ENCODE measurements at regions not wholly inside any gene's neighbourhood (a gene's known extent, or its start where the extent isn't known, plus 50 kb on each side); places are given as distances from the start of the nearest gene placed in this dataset.

DNA sequence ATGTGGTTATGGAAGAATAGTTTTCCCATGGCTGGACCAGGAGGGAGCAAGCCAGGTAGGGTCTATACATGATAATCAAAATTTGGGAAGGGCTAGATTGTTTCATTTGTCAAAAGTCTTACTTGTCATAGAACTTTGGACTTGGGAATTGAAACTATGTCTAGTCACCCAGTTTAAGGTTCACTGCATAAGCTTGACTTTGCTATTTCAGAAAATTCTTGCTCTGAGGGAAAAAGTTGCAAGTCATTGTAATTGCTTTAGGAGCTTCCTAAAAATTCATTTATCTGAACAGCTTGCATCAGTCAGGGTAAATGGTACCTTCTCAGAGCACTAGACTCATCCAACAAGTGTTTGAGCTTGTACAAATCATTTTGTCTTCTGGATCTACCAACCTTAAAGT, 1194.7 kb downstream of the GALC start:
- no peak overlapping the region for H3K4me3 ChIP-seq (ENCODE audit: low read depth, low read length)
- TF ChIP-seq, protein P1, sequence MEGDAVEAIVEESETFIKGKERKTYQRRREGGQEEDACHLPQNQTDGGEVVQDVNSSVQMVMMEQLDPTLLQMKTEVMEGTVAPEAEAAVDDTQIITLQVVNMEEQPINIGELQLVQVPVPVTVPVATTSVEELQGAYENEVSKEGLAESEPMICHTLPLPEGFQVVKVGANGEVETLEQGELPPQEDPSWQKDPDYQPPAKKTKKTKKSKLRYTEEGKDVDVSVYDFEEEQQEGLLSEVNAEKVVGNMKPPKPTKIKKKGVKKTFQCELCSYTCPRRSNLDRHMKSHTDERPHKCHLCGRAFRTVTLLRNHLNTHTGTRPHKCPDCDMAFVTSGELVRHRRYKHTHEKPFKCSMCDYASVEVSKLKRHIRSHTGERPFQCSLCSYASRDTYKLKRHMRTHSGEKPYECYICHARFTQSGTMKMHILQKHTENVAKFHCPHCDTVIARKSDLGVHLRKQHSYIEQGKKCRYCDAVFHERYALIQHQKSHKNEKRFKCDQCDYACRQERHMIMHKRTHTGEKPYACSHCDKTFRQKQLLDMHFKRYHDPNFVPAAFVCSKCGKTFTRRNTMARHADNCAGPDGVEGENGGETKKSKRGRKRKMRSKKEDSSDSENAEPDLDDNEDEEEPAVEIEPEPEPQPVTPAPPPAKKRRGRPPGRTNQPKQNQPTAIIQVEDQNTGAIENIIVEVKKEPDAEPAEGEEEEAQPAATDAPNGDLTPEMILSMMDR (IDR thresholded peaks at IDR 0.05; ENCODE audit: insufficient read depth, low read depth, low read length, missing control alignments) = no peak
- no peak for DNase-seq (ENCODE audit: low read depth)

DNA sequence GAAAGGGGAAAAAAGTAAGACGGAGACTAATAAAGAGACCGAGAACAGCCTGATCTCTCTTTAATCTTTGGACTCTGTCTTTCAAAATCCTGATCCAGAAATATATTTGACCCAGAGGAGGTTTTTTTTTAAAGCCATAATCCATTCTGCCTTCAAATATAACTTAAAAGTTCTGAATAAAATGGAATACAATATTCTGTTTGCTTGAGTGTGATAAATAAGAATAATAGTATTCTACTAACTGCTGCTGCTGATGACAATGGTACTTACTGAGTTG, 1196.0 kb downstream of the GALC start:
- TF ChIP-seq, protein P1 (IDR thresholded peaks at IDR 0.05; ENCODE audit: insufficient read depth, low read depth, low read length, missing control alignments) = no peak
- no peak for DNase-seq (ENCODE audit: low read depth)
- no peak overlapping the region for H3K4me3 ChIP-seq (ENCODE audit: low read depth, low read length)

DNA sequence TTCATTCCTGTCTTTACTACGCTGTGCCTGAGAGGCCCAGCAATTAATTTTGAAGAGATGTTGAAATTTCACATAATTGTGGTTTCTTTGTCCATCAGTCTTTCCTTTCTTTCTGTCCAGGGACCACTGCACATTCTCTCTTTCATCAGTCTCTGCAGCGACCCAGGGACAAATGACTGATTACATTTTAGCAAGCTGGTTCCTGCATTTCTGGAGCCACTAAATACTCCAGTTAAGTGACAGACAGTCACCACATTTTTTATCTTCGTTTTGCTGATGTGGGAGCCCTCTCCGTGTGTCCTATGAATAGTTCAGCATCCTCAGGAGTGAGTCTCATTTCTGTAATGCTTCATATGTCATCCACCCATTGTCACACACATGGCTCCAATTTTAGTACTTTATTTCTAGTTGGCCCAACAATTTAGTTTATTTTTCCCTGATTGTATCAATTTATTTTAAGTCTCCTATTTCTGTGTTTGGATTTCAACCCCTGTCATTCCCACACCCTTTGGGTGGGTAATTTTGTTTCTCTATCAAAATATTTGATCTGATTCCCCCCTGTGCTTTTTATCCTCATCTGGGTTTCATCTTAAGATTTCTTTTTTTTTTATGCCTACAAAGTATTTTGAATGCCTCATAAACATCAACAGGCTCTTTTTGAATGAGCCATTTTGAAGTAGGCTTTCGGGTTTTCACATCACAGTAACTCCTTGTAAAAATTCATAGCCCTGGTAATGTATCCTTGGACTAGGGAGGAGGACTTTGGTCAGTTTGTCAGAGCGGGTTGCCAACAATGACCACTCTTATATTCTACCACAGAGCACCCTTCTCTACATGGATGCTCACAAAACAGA, 1196.5 kb downstream of the GALC start:
- no peak for DNase-seq (ENCODE audit: low read depth)
- TF ChIP-seq, protein P1 (IDR thresholded peaks at IDR 0.05; ENCODE audit: insufficient read depth, low read depth, low read length, missing control alignments) = no peak
- no peak overlapping the region for H3K4me3 ChIP-seq (ENCODE audit: low read depth, low read length)

DNA sequence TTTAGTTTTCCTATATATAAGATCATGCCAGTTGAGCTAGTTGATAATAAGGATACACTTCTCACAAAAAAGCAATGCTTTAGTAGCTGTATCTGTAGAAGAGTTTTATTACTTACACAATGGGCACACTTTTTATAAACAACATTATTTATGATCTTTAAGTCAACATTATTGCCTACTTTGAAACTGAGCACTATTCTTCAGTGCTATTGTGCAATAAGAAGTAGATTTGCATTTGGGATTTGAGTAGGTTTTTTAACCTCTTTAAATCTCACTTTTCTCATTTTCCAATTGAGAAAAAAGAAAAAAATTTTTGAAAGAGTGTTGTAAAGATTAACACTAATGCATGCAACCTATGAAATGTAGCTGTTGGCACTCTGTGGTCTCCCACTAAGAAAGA, 1198.3 kb downstream of the GALC start:
- DNase-seq (ENCODE audit: low read depth) = no peak
- TF ChIP-seq, protein P1 (IDR thresholded peaks at IDR 0.05; ENCODE audit: insufficient read depth, low read depth, low read length, missing control alignments) = no peak
- no peak overlapping the region for H3K4me3 ChIP-seq (ENCODE audit: low read depth, low read length)

DNA sequence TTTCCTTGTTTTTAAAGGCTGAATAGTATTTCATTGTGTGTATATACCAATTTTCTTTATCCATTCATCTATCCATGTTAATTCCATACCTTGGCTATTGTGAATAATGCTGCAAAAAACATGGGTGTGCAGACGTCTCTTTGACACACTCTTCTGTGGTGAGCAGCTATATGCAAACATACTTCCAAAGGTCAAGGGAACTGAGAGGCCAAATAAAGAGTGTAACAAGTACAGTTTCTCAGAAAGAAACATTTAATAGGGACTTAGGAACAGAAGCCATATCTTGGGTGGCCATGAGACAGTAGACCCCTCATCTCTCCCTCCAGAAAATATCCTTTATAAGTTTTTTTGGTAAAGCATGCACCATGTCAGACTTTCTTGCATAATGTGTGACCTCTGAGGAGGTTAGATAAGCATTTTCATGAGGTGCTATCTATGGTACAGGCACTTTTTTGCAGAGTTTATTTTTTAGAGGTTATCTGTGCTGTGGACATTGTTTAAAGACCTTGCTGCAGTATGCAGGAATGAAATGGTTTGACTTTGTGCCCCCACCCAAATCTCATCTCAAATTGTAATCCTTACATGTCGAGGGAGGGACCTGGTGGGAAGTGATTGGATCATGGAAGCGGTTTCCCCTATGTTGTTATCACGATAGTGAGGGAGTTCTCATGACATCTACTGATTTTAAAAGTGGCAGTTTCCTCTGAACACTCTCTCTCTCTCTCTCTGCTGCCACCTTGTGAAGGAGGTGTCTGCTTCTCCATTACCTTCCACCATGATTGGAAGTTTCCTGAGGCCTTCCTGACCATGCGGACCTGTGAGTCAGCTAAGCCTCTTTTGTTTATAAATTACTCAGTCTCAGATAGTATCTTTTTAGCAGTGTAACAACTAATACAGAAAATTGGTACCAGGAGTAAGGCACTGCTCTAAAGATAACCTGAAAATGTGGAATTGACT, 1202.3 kb downstream of the GALC start:
- no peak for DNase-seq (ENCODE audit: low read depth)
- TF ChIP-seq, protein P1 (IDR thresholded peaks at IDR 0.05; ENCODE audit: insufficient read depth, low read depth, low read length, missing control alignments) = no peak
- no peak overlapping the region for H3K4me3 ChIP-seq (ENCODE audit: low read depth, low read length)

DNA sequence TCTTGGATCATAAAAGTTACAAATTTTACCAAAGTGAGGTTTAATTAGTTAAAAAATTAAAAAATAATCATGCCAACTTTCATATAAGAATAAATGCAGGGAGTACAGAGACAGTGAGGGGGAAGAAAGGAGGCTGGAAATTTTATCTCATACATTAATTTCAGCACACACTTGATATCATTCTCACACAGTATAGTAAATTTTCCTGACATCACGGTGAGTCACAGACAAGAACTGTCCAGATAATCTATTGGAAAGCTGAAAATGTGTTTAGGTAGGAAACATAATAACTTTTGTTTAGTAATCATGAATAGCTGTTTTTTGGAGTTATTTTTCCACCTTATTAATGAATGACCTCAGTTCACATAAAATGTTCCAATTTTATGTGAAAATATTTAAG, 1204.8 kb downstream of the GALC start:
- TF ChIP-seq, protein P1 (IDR thresholded peaks at IDR 0.05; ENCODE audit: insufficient read depth, low read depth, low read length, missing control alignments) = no peak
- DNase-seq (ENCODE audit: low read depth) = no peak
- H3K4me3 ChIP-seq (ENCODE audit: low read depth, low read length) = no peak overlapping the region

Data from GM12865 (cell line).